ENCODE measurements at regions not wholly inside any gene's neighbourhood (a gene's known extent, or its start where the extent isn't known, plus 50 kb on each side); places are given as distances from the start of the nearest gene placed in this dataset.

DNA sequence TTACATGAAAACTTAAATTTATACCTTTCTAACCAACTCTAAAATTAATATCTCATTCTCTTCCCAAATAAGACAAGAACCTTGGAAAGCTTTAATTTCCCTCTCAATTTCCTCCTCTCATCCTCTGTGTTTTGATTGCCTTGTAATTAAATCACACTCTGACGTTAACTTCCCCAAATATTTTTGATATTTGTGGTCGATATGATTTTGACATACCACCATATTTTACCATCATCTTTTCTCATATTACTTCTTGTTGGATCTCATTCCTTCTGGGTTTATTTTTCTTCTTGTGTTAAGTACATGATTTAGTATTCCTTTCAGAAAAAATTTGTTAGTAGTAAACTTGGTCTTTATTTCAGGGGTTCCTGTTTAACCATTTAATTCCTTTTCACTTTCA lies 69.6 kb downstream of the RDH14 start:
- TF ChIP-seq, protein P1, sequence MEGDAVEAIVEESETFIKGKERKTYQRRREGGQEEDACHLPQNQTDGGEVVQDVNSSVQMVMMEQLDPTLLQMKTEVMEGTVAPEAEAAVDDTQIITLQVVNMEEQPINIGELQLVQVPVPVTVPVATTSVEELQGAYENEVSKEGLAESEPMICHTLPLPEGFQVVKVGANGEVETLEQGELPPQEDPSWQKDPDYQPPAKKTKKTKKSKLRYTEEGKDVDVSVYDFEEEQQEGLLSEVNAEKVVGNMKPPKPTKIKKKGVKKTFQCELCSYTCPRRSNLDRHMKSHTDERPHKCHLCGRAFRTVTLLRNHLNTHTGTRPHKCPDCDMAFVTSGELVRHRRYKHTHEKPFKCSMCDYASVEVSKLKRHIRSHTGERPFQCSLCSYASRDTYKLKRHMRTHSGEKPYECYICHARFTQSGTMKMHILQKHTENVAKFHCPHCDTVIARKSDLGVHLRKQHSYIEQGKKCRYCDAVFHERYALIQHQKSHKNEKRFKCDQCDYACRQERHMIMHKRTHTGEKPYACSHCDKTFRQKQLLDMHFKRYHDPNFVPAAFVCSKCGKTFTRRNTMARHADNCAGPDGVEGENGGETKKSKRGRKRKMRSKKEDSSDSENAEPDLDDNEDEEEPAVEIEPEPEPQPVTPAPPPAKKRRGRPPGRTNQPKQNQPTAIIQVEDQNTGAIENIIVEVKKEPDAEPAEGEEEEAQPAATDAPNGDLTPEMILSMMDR (IDR thresholded peaks at IDR 0.05): no peak
- no peak for TF ChIP-seq EZH2 (IDR thresholded peaks at IDR 0.05; ENCODE audit: borderline replicate concordance, insufficient read depth, low read depth, low read length, poor library complexity, severe bottlenecking)

Measured in B cell (primary cell).